OCI-LY7 (cell line): ENCODE measurements at regions not wholly inside any gene's neighbourhood (a gene's known extent, or its start where the extent isn't known, plus 50 kb on each side); places are given as distances from the start of the nearest gene placed in this dataset.

Source experiments
- CTCF ChIP-seq: fragments of 200-600 bp; sonication (generic); conservative IDR thresholded peaks from 2 replicates; pipeline ENCODE4 v1.5.1; 2014; ENCODE audit warnings: mild to moderate bottlenecking, antibody characterized with exemption, low read length, moderate library complexity, mixed read lengths
- EZH2phosphoT487 ChIP-seq: fragments of 200-600 bp; sonication (generic); IDR thresholded peaks from 2 replicates; pipeline ENCODE4 v1.6.1; 2018; ENCODE audit warnings: low read depth, borderline replicate concordance, mild to moderate bottlenecking, mixed run types, antibody characterized with exemption, low read length, moderate library complexity, mixed read lengths

- TF ChIP-seq CTCF (0 out of 2 replicates have a peak, but pooled peaks have one; percentile 18), EZH2phosphoT487 (no peak)
These were observed 413.3 kb downstream of the TSN start for GRCh38 chr2:122168799-122169198.
